ENCODE measurements at regions not wholly inside any gene's neighbourhood (a gene's known extent, or its start where the extent isn't known, plus 50 kb on each side); places are given as distances from the start of the nearest gene placed in this dataset.

DNA sequence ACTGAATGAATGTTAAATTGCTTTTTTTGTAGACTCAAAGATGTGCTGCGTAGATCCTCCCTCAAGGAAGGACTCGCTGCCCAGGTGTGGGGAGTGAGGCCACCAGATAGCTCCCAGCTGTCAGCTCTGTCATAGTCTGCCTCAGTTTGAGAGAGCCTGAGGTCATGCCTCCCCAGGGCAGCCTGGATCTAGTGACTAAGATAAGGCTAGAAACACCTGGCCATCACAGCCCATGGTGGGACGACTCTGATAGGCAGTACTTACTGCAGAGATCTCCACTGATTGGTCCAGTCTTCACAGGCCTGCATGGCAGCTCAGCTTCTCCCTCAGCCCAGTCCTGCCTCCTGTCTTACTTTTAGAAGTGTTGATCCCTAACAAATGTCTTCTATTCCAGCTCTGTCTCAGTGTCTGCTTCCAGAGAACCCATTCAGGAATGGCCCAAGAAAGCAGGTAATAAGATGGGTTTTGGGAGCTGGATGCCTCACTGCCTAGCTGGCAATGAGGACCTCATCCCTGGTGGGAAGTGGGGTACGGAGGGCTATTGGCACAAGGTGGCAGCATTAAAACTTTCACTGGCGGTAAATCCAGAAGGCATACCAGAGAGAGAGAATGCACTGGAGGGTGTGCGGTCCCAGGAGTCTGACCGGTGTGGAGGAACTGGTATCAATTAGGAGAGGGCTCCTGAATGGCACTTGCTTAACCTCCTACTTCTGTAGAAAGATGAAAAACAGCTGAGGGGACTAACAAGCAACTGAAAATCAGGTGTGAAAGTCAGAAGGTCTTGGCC is 55.3 kb upstream of the GPR37L1 start:
- no peak for DNase-seq (ENCODE audit: low read depth)

DNA sequence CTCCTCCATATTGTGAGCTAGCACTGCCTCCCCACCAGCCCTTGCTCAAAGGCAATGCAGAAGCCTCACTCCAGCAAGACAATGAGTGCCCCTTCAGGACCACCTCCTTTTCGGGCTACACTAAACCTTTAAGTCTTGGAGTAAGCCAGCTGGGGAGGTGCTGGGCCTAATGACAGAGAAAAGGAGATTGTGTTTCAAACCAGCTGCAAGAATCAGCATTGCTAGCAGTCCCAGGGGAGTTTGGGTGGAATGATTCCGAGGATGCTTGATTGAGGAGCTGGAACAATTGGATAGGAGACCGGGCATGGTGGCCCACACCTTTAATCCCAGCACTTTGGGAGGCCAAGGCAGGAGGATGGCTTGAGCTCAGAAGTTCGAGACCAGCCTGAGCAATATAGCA is 54.1 kb upstream of the GPR37L1 start:
- DNase-seq (ENCODE audit: low read depth), result peak; percentile 21

DNA sequence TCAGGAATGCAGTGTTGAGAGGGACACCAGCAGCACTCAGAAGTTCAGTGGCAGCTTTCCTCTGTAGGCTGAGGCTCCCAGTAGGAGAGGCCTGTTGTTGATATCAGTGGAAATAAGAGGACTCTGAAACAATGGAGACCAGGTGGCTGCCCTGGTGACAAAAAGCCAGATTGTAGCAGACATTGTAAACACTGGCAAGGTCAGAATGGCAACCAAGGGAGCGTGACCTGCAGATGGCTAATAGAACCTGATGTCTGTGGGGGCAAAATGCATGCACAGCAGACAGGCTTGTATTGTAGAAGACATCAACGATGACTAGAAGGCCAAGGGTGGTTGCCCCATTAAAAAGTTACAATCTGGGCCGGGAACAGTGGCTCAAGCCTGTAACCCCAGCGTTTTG is 53.1 kb upstream of the GPR37L1 start:
- DNase-seq (ENCODE audit: low read depth), result no peak

DNA sequence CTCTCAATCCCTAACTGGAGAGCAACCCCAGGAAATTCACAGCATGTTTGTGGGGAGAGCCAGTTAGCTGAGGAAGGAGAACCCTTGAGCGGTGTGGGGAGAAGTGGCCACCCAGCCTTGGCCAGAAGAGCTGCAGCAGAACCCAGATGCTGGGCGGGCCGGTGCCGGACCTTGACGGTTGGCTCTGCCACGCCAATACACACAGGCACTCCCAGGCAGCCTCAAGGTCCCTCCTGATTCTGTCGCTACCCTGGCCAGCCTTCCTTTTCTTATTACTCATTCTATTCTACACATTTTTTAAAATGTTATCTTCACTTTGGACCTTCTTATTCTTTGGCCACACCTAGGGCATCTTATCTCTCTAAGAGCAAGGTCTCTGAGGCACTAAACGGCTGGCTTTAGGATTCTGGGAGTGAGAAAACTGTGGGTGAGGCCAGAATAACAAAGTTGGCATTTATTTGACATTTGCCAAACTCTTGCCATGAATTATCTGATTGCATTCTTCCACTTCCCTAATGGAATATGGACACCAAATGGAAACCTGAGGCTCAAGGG is 50.4 kb upstream of the GPR37L1 start:
- DNase-seq (ENCODE audit: low read depth), result no peak

Measured in LHCN-M2 (cell line).